ENCODE measurements at regions not wholly inside any gene's neighbourhood (a gene's known extent, or its start where the extent isn't known, plus 50 kb on each side); places are given as distances from the start of the nearest gene placed in this dataset.

DNA sequence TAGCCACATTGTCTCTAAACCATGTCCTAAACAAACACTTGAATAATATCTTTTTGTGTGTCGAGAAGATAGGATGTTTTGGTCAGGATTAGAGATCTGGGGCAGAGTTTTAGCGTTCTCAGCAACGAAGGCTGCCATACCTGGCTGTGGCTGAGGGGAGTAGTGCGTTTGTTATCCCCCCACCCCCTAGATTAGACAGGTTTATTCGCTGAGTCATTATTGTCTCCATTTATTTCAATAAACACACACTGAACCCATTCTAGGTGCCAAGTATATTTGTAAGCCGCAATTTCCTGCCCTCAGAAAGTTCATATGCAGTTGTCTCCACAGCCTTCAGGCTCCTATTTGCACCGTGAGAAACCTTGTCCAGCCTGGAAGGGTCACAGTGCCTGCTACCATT is 1684.8 kb upstream of the TENM3 start:
- TF ChIP-seq, protein P1, sequence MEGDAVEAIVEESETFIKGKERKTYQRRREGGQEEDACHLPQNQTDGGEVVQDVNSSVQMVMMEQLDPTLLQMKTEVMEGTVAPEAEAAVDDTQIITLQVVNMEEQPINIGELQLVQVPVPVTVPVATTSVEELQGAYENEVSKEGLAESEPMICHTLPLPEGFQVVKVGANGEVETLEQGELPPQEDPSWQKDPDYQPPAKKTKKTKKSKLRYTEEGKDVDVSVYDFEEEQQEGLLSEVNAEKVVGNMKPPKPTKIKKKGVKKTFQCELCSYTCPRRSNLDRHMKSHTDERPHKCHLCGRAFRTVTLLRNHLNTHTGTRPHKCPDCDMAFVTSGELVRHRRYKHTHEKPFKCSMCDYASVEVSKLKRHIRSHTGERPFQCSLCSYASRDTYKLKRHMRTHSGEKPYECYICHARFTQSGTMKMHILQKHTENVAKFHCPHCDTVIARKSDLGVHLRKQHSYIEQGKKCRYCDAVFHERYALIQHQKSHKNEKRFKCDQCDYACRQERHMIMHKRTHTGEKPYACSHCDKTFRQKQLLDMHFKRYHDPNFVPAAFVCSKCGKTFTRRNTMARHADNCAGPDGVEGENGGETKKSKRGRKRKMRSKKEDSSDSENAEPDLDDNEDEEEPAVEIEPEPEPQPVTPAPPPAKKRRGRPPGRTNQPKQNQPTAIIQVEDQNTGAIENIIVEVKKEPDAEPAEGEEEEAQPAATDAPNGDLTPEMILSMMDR (IDR thresholded peaks at IDR 0.05; ENCODE audit: low read length, missing control alignments), result no peak
- no peak for DNase-seq (ENCODE audit: low read depth)
- no peak overlapping the region for H3K4me3 ChIP-seq (replicated peaks; ENCODE audit: low read depth, low read length)

DNA sequence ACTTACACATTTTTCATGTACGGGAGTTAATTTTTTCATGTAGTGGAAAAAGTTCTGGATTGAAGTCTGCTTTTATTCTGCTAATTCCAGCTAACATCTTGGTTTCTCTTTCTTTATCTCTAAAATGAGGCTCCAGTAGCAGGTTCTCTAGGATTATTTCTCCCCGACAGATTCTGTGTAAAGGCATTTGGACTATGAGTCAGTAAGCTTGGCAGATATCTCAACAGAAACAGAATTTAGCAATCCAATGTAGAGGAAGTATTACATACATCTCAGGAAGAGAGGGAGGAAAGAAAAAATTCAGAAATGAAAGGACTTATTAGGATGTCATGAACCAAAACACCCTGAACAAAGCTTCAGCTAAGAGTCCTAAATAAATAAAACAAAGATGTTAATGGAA is 1682.3 kb upstream of the TENM3 start:
- H3K4me3 ChIP-seq (replicated peaks; ENCODE audit: low read depth, low read length), result no peak overlapping the region
- peak; percentile 36 for DNase-seq (ENCODE audit: low read depth)
- TF ChIP-seq, protein P1 (IDR thresholded peaks at IDR 0.05; ENCODE audit: low read length, missing control alignments), result no peak

DNA sequence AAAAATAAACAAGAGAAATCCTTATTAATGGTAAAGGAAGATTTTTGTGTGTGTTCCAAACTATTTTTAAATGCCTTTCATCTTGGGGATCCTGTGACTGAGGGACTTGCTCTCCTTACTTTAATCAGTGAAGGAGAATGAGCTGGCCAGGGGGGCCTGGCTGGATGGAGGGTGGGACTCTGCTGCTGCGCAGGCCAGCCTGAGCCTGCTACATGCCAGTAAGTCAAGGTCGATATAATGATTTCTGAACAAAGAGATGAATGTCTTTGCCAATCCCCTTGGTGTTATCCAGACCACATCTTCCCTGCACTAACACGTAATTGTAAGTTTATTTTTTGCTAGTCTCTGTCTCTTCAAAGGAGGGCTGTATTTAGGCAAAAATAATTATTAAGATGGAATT is 1679.2 kb upstream of the TENM3 start:
- TF ChIP-seq, protein P1 (IDR thresholded peaks at IDR 0.05; ENCODE audit: low read length, missing control alignments), result no peak
- no peak overlapping the region for H3K4me3 ChIP-seq (replicated peaks; ENCODE audit: low read depth, low read length)
- DNase-seq (ENCODE audit: low read depth), result no peak

- TF ChIP-seq, protein P1 (IDR thresholded peaks at IDR 0.05; ENCODE audit: low read length, missing control alignments), result no peak
- DNase-seq (ENCODE audit: low read depth), result no peak
- no peak overlapping the region for H3K4me3 ChIP-seq (replicated peaks; ENCODE audit: low read depth, low read length)
Observed at GRCh38 chr4:180564448-180564847, 1678.8 kb upstream of the TENM3 start.

DNA sequence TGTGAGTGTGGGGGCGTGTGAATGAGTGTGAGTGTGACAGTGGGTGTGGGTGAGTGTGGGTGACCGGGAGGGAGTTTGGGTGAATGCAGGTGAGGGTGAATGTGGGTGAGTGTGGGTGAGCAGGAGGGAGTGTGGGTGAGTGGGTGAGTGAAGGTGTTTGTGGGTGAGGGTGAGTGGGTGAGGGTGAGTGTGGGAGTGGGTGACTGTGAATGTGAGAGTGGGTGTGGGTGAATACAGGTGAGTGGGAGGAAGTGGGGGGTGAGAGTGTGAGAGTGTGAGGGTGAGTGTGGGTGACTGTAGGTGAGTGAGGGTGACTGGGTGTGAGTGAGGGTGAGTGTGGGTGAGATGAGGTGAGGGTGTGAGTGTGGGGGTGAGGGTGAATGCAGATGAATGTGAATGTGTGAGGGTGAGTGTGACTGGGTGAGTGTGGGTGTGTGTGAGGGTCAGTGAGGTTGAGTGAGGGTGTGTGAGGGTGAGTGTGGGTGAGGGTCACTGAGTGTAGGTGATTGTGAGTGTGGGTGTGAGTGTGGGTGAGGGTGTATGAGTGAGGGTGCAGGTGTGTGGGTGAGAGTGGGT is 1677.3 kb upstream of the TENM3 start:
- no peak overlapping the region for H3K4me3 ChIP-seq (replicated peaks; ENCODE audit: low read depth, low read length)
- TF ChIP-seq, protein P1 (IDR thresholded peaks at IDR 0.05; ENCODE audit: low read length, missing control alignments), result no peak
- DNase-seq (ENCODE audit: low read depth), result no peak

GRCh38 chr4:180566492-180566891 is 1676.7 kb upstream of the TENM3 start:
- no peak overlapping the region for H3K4me3 ChIP-seq (replicated peaks; ENCODE audit: low read depth, low read length)
- TF ChIP-seq, protein P1 (IDR thresholded peaks at IDR 0.05; ENCODE audit: low read length, missing control alignments), result no peak
- no peak for DNase-seq (ENCODE audit: low read depth)

DNA sequence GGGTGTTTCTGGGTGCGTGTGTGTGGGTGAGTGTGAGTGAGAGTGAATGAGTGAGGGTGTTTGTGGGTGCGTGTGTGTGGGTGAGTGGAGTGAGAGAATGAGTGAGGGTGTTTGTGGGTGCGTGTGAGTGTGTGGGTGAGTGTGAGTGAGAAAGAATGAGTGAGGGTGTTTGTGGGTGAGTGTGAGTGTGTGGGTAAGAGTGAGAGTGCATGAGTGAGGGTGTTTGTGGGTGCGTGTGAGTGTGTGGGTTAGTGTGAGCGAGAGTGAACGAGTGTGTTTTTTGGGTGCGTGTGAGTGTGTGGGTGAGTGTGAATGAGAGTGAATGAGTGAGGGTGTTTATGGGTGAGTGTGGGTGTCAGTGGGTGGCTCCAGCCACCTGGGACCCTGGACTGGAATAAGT is 1676.1 kb upstream of the TENM3 start:
- H3K4me3 ChIP-seq (replicated peaks; ENCODE audit: low read depth, low read length), result no peak overlapping the region
- TF ChIP-seq, protein P1 (IDR thresholded peaks at IDR 0.05; ENCODE audit: low read length, missing control alignments), result no peak
- DNase-seq (ENCODE audit: low read depth), result no peak
